GM18505 (cell line): ENCODE measurements at regions not wholly inside any gene's neighbourhood (a gene's known extent, or its start where the extent isn't known, plus 50 kb on each side); places are given as distances from the start of the nearest gene placed in this dataset.

Source experiments
- ATAC-seq: cut with Tn5 transposase; IDR thresholded peaks from one replicate; pipeline ENCODE4 v1.9.1; 2021; ENCODE audit not compliant: unreplicated experiment
- POLR2A ChIP-seq: IDR thresholded peaks from 4 replicates; pipeline ENCODE4 v1.6.1; 2011; ENCODE audit warnings: borderline replicate concordance; ENCODE audit not compliant: insufficient read depth, insufficient read length; ENCODE audit errors: extremely low read depth

DNA sequence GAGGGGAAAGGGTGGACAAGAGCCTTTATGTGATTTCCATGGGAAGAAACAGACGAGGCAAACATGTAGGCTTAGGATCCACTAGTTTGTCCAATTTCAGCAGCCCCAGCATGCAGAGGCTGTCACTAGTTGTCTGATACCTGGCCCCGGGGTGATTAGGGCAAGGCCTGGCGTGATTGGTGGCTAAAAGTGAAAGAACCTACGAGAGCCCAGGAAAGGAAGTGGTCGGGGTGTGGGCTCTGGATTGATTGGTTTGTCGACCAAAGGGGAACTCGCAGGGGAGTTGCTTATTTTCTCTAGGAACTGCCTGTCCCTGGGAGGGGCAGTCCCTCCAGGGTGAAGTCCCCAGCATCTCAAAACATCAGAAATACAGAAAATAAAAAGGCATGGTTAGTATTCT, 64.2 kb upstream of the UQCRFS1 start:
- peak; percentile 88 for ATAC-seq
- no peak for TF ChIP-seq POLR2A

DNA sequence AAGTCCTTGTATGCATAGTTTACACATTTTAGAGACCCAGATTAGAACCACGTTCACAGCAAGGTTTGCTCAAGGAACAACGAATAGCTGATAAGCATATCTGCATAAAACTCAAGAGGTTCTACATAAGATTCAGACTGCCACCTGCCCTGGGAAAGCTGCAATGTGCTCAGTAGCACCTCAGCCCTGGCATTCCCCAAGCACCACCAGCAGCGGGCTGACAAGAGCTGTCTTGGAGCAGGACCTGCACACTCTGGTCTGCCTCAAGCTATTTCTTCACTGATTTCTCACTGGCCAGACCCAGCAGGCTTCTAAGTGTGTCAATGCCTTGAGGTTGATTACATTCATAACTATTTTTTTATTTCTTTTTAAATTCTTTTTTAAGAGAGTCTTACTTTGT, 65.8 kb upstream of the UQCRFS1 start:
- ATAC-seq: no peak

DNA sequence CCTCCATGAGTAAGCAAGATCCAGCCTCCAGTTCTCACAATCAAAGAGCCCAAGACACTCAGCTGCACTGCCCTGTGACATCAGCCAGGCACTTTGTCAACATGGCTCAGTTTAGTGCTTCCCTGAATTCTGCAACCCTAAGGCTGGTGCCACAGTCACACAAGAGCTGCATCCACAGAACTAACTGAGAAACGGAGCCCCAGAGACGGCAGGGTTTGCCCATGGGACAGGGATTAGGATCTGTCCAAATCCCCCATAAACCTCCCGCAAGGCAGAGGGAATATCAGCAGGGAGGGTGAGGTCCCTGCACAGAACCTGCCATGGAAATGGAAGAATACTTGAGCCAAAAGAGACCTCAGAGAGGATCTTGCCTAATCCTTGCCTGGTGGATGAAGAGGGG, 70.4 kb upstream of the UQCRFS1 start:
- ATAC-seq: no peak
- no peak for TF ChIP-seq POLR2A

More for the DNA sequence above, 65.8 kb upstream of the UQCRFS1 start:
- TF ChIP-seq POLR2A: no peak

DNA sequence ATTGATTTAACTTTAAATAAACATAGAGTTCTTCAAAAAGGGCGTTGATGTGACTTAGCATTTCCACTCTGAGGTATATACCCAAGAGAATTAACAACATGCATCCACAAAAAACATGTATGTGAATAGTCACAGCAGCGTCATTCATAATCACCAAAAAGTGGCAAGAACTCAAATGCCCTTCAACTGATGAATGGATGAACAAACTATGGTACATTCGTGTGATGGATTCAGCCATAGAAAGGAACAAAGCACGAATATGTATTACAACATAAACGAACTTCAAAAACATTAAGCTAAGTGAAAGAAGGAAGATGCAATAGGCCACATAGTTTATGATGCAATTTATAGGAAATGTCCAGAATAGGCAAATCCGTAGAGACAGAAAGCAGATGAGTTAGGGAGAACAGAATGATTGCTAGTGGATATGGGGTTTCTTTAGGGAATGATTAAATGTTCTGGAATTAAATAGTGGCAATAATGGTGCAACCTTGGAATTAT, 72.3 kb upstream of the UQCRFS1 start:
- TF ChIP-seq POLR2A: no peak
- no peak for ATAC-seq

DNA sequence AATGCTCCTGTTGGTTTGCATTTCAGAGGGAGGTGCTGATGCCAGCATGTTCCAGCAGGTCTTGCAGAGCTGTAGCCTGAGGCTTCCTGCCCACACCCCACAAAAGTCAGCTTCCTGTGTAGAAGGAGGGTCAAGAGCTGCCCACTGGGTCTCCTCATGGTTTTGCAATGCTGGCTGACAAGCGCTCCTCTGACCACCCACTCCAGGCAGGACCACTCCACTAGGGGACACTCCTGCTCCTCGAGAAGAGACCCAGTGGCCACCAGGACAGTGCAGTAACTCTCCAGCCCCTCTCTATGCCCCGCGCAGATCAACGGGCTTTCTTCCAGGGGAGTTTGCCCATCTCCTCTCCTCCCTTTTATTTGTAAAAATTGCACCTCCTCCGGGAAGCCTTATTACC, 72.9 kb upstream of the UQCRFS1 start:
- no peak for ATAC-seq
- no peak for TF ChIP-seq POLR2A

DNA sequence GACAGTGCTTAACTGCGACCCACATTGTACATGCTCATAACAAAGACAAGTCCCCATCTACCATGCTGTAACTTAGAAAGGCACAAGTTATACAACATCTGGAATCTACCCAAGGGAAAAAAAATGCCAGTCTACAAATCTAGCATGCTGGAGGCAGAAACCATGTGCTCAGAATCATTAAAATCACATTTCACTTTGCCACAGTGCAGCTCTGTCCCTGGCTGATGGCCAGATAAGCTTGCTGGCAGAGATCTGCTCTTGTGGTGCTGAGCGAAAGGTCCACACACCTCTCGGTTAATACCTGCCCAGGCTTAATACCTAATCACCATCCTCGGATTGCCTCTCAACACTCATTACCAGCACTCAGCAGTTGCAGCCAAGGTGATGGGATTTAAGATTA, 74.1 kb upstream of the UQCRFS1 start:
- ATAC-seq: no peak
- TF ChIP-seq POLR2A: no peak

DNA sequence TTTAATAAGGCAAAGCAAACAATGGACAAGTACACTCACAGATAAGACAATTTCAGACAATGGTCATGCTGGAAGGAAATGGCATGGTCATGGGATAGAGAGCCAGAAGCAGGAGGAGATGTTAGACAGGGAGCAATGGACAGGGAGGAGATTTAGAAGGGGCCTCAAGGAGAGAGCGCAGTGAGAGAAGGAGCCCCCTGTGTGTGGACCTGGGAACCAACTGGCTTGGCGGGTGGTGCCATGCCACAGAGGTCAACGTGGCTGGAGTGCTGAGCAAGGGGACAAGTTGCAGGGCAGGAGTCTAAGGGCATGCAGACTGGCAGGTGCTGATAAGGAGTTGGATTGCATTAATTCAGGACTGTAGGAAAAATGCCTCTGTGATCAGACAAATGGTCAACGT, 75.3 kb upstream of the UQCRFS1 start:
- TF ChIP-seq POLR2A: no peak
- no peak for ATAC-seq

DNA sequence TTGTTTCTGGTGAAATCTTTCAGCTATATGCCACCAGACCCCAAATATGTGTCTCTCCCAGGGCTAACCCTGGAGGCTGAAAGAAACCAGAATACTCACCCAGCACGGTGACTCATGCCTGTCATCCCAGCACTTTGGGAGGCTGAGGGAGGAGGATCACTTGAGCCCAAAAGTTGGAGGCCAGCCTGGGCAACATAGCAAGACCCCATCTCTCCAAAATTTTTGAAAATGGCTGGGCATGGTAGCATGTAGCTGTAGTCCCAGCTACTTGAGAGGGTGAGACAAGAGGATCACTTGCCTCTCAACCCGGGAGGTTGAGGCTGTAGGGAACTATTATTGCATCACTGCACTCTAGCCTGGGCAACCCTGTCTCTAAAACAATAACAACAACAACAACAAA, 76.1 kb upstream of the UQCRFS1 start:
- no peak for ATAC-seq
- no peak for TF ChIP-seq POLR2A

DNA sequence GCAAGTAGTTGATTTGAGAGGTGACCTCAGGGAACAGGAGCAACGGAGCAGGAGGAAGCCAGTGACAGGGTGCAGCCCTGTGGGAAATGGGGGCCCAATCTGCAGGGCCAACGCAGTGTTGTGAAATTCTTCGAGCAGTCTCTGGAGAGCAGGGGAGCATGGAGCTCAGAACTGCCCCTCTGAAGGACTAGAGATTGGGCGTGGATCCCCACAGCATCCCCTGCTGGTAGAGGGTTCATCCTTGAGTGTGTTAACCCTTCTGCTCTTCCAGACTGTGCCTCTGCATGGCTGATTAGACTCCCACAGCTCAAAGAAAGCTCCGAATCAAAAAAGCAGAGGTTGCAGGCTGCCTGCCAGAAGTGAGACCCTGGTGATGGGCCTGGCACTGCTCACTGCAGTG, 77.9 kb upstream of the UQCRFS1 start:
- TF ChIP-seq POLR2A: no peak
- no peak for ATAC-seq

DNA sequence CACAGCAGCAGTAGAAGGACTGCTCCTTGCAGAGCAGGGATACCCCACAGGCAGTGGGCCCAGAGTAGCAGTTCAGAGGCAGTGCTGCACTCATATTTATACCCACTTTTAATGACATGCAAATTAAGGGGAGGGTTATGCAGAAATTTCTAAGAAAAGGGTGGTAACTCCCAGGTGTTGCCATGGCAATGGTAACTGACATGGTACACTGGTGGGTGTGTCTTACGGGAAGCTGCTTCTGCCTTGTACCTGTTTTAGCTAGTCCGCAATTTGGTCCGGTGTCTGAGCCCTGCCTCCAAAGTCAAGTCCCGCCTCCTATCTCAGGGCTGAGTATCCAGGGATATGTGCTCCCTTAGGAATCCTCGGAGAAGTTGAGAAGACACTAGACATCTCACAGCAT, 79.2 kb upstream of the UQCRFS1 start:
- ATAC-seq: no peak
- TF ChIP-seq POLR2A: no peak

DNA sequence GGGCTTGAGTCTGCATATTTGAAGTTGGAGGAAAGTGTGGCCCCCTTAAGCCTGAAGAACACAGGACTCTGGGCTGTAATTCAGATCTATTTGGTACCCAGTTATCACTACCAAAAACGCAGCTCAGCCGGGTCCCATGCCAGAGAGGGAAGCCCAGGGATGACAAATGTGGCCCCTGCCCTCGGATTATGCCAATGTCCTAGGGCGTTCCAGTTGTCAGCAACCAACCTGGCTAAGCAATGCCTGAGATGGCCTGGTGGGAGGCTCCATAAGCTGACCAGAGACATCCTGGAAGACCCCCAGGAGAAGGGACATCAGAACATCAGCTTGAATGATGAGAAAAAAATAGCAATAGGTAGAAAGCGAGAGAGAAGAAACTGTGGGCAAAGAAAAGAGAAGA, 79.6 kb upstream of the UQCRFS1 start:
- TF ChIP-seq POLR2A: no peak
- no peak for ATAC-seq

DNA sequence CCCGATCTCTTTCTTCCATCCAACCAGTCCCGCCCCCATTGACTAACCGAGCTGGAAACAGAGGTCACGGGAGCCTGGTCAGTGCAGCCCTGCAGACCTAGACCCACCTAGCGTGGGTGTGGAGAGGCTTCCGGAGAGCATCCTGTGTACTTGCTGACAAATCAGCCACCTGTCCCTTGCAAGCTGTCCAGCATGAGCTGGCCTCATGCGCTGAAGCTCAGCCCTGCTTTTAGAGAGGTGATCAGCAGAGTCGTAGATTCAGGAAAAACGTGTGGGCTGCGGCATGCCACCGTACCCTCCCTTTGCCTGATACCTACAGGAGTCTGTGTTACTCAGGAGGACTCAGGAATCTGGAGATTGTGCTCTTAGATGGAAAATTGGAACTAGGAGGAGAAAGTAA, 80.3 kb upstream of the UQCRFS1 start:
- TF ChIP-seq POLR2A: no peak
- no peak for ATAC-seq

DNA sequence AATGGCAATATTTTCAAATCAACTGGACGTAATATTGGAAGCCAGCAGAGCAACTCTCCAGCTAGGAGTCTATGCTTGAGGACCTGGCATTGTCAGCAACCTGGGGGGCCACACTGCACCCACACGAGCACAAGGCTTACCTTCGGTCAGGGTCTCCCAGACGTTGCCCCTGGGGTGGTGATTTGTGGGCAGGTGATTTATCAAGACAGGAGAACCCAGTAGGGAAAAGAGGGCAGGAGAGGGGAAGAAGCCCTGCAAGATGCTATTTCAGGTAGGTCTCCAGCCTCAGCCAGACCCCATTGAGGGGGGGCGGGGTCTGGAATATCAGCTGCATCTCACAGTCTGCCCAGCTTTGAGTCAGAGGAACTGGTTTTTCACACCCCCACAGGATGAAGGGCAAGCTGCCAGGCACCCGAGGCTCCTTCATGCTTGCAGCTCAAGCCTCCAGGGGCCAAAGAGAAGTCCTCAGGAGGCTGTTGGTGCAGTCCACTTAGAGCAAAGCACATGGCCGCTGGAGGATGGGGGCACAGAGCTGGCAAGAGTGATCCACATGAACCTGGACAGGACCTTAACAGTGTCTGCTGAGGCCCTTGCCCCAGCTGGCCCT, 80.9 kb upstream of the UQCRFS1 start:
- TF ChIP-seq POLR2A: no peak
- ATAC-seq: no peak

DNA sequence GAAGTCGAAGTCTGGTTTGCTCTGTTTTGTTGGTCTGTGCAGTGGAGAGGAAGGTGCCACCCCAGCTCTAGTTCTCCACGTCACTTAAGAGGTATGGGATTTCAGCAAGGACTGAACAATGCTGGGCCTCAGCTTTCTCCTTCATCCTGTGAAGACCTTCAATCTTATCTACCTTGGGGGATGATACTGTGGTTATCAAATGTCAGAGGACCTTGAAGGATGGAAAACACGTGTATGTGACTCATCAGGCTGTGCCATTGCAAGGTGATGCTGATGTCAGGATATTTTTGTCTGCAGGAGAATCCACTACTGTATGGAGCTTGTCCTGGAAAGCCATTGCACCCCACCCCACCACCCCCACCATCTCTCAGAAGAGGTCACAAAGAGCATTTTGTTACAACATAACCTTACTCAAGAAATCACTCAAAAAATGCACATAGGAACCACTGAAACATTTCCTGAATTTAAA, 81.4 kb upstream of the UQCRFS1 start:
- no peak for ATAC-seq
- TF ChIP-seq POLR2A: no peak

DNA sequence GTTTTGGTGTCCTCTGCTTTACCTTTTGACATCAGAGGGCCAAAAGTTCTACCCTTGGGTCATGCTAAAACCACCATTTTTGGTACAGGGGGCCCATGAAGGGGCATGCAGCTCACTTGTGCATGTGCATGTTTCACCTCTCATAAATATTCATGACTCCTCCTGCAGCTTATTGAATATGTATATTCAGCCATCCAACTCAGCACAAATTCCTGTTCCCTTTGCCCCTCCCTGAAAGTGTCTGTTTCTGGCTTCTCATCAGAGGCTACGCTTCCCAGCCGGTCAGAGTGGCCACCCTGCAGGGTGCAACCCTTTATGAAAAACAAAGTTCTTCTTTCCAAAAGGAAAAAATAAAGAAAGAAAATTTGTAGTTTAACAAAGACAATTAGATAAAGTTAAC, 82.3 kb upstream of the UQCRFS1 start:
- TF ChIP-seq POLR2A: no peak
- no peak for ATAC-seq
